Neural progenitor cell (in vitro differentiated cells): ENCODE measurements at regions not wholly inside any gene's neighbourhood (a gene's known extent, or its start where the extent isn't known, plus 50 kb on each side); places are given as distances from the start of the nearest gene placed in this dataset.
A peak's percentile ranks its signal among the peaks of the same experiment; 100 is the strongest.

Experiments
- DNase-seq: peaks from one replicate; pipeline ENCODE4 v3.0.0-alpha.2; 2016; ENCODE audit warnings: low spot score
- H2AFZ ChIP-seq: fragments of 200-600 bp; sonication (generic); replicated peaks from 2 replicates; pipeline ENCODE4 v1.6.1; 2016; ENCODE audit warnings: antibody characterized with exemption
- H3F3A ChIP-seq: fragments of 200-600 bp; sonication (generic); 2 replicates; pipeline ENCODE4 v1.6.1; 2016; ENCODE audit warnings: antibody characterized with exemption, low read depth
- H3K27ac ChIP-seq: fragments of 200-600 bp; sonication (generic); 2 replicates; pipeline ENCODE4 v1.5.1; 2016; ENCODE audit warnings: mild to moderate bottlenecking
- H3K27me3 ChIP-seq: fragments of 200-600 bp; sonication (generic); 2 replicates; pipeline ENCODE4 v1.6.1; 2016; ENCODE audit warnings: mild to moderate bottlenecking, moderate library complexity
- H3K36me3 ChIP-seq: fragments of 200-600 bp; sonication (generic); 2 replicates; pipeline ENCODE4 v1.5.1; 2016
- H3K4me1 ChIP-seq: fragments of 200-600 bp; sonication (generic); 2 replicates; pipeline ENCODE4 v1.6.1; 2016; ENCODE audit warnings: mixed run types
- H3K4me2 ChIP-seq: fragments of 200-600 bp; sonication (generic); 2 replicates; pipeline ENCODE4 v1.6.1; 2016
- H3K4me3 ChIP-seq: fragments of 200-600 bp; sonication (generic); 2 replicates; pipeline ENCODE4 v1.5.1; 2016
- H3K79me2 ChIP-seq: fragments of 200-600 bp; sonication (generic); 2 replicates; pipeline ENCODE4 v1.6.1; 2016; ENCODE audit warnings: low read depth
- H3K9ac ChIP-seq: fragments of 200-600 bp; sonication (generic); 2 replicates; pipeline ENCODE4 v1.6.1; 2016
- H3K9me3 ChIP-seq: fragments of 200-600 bp; sonication (generic); 2 replicates; pipeline ENCODE4 v1.5.1; 2016; ENCODE audit warnings: low read depth
- H4K20me1 ChIP-seq: fragments of 200-600 bp; sonication (generic); 2 replicates; pipeline ENCODE4 v1.6.1; 2016; ENCODE audit warnings: low read depth
- H3K27ac Mint-ChIP-seq: 3 replicates; pipeline ENCODE4 v1.8.0; 2021; ENCODE audit warnings: mixed read lengths
- H3K27me3 Mint-ChIP-seq: 2 replicates; pipeline ENCODE4 v1.8.0; 2022; ENCODE audit warnings: low read depth, mild to moderate bottlenecking, inconsistent platforms, moderate library complexity, mixed read lengths; ENCODE audit not compliant: insufficient read depth
- H3K36me3 Mint-ChIP-seq: 3 replicates; pipeline ENCODE4 v1.8.0; 2021; ENCODE audit warnings: mixed read lengths
- H3K4me1 Mint-ChIP-seq: 3 replicates; pipeline ENCODE4 v1.8.0; 2021; ENCODE audit warnings: mixed read lengths
- H3K4me3 Mint-ChIP-seq: 3 replicates; pipeline ENCODE4 v1.8.0; 2021; ENCODE audit warnings: mild to moderate bottlenecking, moderate library complexity, mixed read lengths
- H3K9me3 Mint-ChIP-seq: 3 replicates; pipeline ENCODE4 v1.8.0; 2020; ENCODE audit warnings: mixed read lengths
- EZH2 ChIP-seq: fragments of 200-600 bp; sonication (generic); IDR thresholded peaks from 2 replicates; pipeline ENCODE4 v1.6.1; 2017; ENCODE audit warnings: antibody characterized with exemption, mild to moderate bottlenecking, moderate library complexity
- EZH2phosphoT487 ChIP-seq: fragments of 200-600 bp; sonication (generic); IDR thresholded peaks from 2 replicates; pipeline ENCODE4 v1.6.1; 2017; ENCODE audit warnings: antibody characterized with exemption
- TF ChIP-seq, protein P1 (sequence below): fragments of 200-600 bp; sonication (generic); IDR thresholded peaks from 2 replicates; pipeline ENCODE4 v1.5.1; 2017; ENCODE audit warnings: antibody characterized with exemption, mild to moderate bottlenecking

DNA sequence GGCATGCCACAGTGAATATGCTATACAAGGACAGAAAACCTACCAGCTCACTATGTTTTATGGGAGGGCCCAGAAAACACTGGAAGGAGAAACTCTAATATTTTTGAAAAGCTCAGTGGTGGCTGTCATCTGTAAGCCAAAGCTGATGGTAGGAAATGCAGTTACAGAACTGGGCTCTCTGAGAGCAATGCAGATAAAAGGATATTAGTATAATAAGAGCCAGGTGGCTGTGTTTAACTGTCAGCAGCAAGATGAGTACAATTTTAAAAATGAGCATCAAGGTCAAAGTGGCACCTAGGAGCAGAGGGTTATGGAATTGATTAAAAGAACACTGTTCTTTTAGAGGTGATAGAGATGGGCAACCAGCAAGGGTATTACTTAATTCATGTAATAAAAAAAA, 345.0 kb downstream of the NDFIP2 start:
- Histone ChIP-seq H3F3A (no peaks in the 10 kb centered on the region), H3K9ac (no peak overlapping the region), H3K36me3 (no peaks in the 10 kb centered on the region), H3K27me3 (no peaks in the 10 kb centered on the region), H3K9me3 (no peaks in the 10 kb centered on the region), H2AFZ (no peak overlapping the region), H3K4me2 (no peak overlapping the region), H3K79me2 (no peaks in the 10 kb centered on the region), H4K20me1 (no peaks in the 10 kb centered on the region), H3K4me3 (no peak overlapping the region), H3K27ac (no peak overlapping the region), H3K4me1 (no peaks in the 10 kb centered on the region)
- Mint-ChIP-seq H3K27ac (peak overlapping the region; percentile 3), H3K27me3 (peaks cover 10% of the 10 kb centered on the region), H3K9me3 (peaks cover 43% of the 10 kb centered on the region), H3K4me3 (no peak overlapping the region), H3K4me1 (peaks cover 2% of the 10 kb centered on the region), H3K36me3 (peaks cover 12% of the 10 kb centered on the region)
- TF ChIP-seq EZH2 (no peak), EZH2phosphoT487 (no peak)
- TF ChIP-seq, protein P1, sequence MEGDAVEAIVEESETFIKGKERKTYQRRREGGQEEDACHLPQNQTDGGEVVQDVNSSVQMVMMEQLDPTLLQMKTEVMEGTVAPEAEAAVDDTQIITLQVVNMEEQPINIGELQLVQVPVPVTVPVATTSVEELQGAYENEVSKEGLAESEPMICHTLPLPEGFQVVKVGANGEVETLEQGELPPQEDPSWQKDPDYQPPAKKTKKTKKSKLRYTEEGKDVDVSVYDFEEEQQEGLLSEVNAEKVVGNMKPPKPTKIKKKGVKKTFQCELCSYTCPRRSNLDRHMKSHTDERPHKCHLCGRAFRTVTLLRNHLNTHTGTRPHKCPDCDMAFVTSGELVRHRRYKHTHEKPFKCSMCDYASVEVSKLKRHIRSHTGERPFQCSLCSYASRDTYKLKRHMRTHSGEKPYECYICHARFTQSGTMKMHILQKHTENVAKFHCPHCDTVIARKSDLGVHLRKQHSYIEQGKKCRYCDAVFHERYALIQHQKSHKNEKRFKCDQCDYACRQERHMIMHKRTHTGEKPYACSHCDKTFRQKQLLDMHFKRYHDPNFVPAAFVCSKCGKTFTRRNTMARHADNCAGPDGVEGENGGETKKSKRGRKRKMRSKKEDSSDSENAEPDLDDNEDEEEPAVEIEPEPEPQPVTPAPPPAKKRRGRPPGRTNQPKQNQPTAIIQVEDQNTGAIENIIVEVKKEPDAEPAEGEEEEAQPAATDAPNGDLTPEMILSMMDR = no peak
- DNase-seq = no peak

DNA sequence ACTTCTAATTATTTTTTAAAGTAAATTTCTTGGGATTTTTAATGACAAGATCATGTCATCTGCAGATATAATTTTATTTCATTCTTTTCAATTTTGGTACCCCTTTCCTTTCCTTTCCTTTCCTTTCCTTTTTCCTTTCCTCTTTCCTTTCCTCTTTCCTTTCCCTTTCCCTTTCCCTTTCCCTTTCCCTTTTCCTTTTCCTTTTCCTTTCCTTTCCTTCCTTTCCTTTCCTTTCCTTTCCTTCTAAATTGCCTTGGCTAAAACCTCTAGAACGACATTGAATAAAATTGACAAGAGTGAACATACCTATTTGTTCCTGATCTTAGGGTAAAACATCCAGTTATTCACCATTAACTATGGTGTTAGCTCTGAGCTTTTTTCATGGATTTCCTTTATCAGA, 334.1 kb downstream of the NDFIP2 start:
- Histone ChIP-seq H3K36me3 (no peaks in the 10 kb centered on the region), H3K4me2 (no peak overlapping the region), H3F3A (no peaks in the 10 kb centered on the region), H3K27ac (no peak overlapping the region), H3K4me1 (peaks cover 8% of the 10 kb centered on the region), H3K79me2 (no peaks in the 10 kb centered on the region), H3K4me3 (no peak overlapping the region), H3K9me3 (no peaks in the 10 kb centered on the region), H4K20me1 (no peaks in the 10 kb centered on the region), H2AFZ (no peak overlapping the region), H3K27me3 (no peaks in the 10 kb centered on the region), H3K9ac (no peak overlapping the region)
- no peak overlapping the region for H3K4me3 Mint-ChIP-seq
- H3K9me3 Mint-ChIP-seq = peaks cover 21% of the 10 kb centered on the region
- H3K36me3 Mint-ChIP-seq = peaks cover 4% of the 10 kb centered on the region
- H3K4me1 Mint-ChIP-seq = peaks cover 20% of the 10 kb centered on the region
- TF ChIP-seq, protein P1 = no peak
- TF ChIP-seq EZH2 (no peak), EZH2phosphoT487 (no peak)
- peaks cover 2% of the 10 kb centered on the region for H3K27me3 Mint-ChIP-seq
- no peak overlapping the region for H3K27ac Mint-ChIP-seq
- no peak for DNase-seq

DNA sequence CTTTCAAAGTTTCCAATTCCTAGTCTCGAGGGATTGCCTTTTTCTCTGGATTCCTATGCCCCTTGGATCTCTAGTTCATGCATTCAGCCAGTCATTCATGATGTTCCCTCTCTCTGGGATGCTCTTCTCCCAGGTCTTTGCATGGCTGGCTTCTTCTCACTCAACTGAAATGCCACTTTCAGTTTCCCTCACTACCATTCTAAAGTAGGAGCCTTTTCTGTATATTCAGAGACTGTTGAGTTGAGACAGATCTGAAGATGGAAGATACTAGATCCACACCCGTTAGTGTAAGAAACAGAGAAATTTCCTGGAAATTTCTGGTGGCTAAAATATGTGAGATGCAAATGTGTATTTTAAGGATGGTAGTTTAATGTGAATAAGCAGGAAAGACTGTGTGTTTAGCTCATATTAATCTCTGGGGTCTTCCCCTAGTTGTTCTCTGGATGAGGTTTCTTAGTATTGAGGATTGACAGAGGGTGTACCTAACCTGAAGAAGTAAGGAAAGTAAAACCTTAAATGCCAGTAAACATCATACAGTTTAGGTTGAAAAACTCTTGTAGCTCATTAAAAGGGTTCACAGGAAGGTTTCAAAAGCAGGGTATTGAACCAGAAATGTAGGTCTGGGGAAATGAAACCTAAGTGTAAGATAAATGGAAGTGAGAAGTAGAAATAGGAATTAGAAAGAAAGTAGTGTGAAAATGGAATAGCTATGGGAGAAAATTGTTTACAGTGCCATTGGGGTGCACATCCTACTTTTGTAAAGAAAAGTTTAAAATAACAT, 331.3 kb downstream of the NDFIP2 start:
- Histone ChIP-seq H3K27ac (no peak overlapping the region), H3K9ac (no peak overlapping the region), H3K36me3 (no peaks in the 10 kb centered on the region), H3F3A (no peaks in the 10 kb centered on the region), H3K4me1 (peaks cover 8% of the 10 kb centered on the region), H3K79me2 (no peaks in the 10 kb centered on the region), H3K4me3 (no peak overlapping the region), H4K20me1 (no peaks in the 10 kb centered on the region), H2AFZ (peak overlapping the region; percentile 61), H3K4me2 (no peak overlapping the region), H3K9me3 (no peaks in the 10 kb centered on the region), H3K27me3 (no peaks in the 10 kb centered on the region)
- H3K27me3 Mint-ChIP-seq = peaks cover 6% of the 10 kb centered on the region
- H3K27ac Mint-ChIP-seq = peak overlapping the region; percentile 30
- H3K9me3 Mint-ChIP-seq = peaks cover 26% of the 10 kb centered on the region
- peaks cover 6% of the 10 kb centered on the region for H3K36me3 Mint-ChIP-seq
- no peak overlapping the region for H3K4me3 Mint-ChIP-seq
- no peak for DNase-seq
- TF ChIP-seq EZH2phosphoT487 (no peak), EZH2 (no peak)
- TF ChIP-seq, protein P1 = no peak
- H3K4me1 Mint-ChIP-seq = peaks cover 31% of the 10 kb centered on the region
